ENCODE measurements at regions not wholly inside any gene's neighbourhood (a gene's known extent, or its start where the extent isn't known, plus 50 kb on each side); places are given as distances from the start of the nearest gene placed in this dataset.

DNA sequence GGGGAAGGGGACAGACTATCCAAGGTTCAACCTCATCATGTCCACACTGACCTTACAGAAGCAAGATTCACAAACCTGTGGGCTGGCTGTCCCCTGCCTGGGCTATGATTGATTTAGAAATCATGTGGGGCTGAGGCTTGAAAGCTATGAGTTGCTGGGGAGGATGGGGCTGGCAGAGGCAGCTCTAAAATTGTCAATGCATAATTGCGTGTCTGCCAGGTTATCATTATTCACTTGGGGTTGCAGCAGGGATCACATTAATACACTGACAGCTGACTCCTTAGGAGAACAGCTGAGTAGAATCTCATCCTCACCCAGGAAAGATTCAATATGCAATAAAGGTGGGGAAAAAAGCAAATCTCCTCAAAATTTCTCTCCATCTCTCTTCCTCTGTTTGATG, 866.3 kb downstream of the CCSER2 start:
- TF ChIP-seq, protein P1, sequence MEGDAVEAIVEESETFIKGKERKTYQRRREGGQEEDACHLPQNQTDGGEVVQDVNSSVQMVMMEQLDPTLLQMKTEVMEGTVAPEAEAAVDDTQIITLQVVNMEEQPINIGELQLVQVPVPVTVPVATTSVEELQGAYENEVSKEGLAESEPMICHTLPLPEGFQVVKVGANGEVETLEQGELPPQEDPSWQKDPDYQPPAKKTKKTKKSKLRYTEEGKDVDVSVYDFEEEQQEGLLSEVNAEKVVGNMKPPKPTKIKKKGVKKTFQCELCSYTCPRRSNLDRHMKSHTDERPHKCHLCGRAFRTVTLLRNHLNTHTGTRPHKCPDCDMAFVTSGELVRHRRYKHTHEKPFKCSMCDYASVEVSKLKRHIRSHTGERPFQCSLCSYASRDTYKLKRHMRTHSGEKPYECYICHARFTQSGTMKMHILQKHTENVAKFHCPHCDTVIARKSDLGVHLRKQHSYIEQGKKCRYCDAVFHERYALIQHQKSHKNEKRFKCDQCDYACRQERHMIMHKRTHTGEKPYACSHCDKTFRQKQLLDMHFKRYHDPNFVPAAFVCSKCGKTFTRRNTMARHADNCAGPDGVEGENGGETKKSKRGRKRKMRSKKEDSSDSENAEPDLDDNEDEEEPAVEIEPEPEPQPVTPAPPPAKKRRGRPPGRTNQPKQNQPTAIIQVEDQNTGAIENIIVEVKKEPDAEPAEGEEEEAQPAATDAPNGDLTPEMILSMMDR (conservative IDR thresholded peaks at IDR 0.05; ENCODE audit: low read length): no peak
- TF ChIP-seq EZH2phosphoT487 (IDR thresholded peaks at IDR 0.05; ENCODE audit: borderline replicate concordance): no peak

Data from Loucy (cell line).